D721Med (cell line): ENCODE measurements at regions not wholly inside any gene's neighbourhood (a gene's known extent, or its start where the extent isn't known, plus 50 kb on each side); places are given as distances from the start of the nearest gene placed in this dataset.
"Not testable (repeated sequence)": the region's sequence is repeated elsewhere in the genome, so short reads cannot be mapped to it uniquely, and the experiment has no call there.

Experiments
- DNase-seq: peaks from one replicate; pipeline ENCODE4 v3.0.0; 2011; ENCODE audit warnings: low spot score; ENCODE audit not compliant: insufficient read length
- FAIRE-seq: peaks from 2 replicates; lab custom pipeline; 2011; peaks lifted over from hg19 to GRCh38; lab: Jason Lieb, UNC
- TF ChIP-seq, protein P1 (sequence below): IDR thresholded peaks from 2 replicates; pipeline ENCODE4 v1.5.1; 2012; ENCODE audit warnings: mild to moderate bottlenecking, control low read depth; ENCODE audit not compliant: insufficient read depth; ENCODE audit errors: missing control alignments

DNA sequence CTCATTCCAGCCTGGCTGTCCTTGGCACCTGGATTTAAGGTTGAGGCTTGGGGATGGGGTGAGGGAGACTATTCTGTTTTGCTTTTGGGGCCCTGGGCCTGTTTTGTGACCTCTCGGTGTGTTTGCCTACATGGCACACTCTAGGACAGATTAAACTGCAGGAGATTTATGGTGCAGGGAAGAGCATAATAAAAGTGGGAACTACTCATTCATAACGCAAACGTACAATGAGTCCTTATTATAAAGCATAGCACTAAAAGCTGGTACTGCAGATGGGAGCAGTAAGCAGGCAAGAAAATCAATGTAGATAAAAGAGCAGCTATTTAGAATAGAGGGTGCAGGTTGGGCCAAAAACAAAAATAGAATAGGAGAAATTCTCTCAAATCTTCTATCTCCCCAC lies 238.4 kb downstream of the ACTR3 start:
- no peak for DNase-seq
- TF ChIP-seq, protein P1, sequence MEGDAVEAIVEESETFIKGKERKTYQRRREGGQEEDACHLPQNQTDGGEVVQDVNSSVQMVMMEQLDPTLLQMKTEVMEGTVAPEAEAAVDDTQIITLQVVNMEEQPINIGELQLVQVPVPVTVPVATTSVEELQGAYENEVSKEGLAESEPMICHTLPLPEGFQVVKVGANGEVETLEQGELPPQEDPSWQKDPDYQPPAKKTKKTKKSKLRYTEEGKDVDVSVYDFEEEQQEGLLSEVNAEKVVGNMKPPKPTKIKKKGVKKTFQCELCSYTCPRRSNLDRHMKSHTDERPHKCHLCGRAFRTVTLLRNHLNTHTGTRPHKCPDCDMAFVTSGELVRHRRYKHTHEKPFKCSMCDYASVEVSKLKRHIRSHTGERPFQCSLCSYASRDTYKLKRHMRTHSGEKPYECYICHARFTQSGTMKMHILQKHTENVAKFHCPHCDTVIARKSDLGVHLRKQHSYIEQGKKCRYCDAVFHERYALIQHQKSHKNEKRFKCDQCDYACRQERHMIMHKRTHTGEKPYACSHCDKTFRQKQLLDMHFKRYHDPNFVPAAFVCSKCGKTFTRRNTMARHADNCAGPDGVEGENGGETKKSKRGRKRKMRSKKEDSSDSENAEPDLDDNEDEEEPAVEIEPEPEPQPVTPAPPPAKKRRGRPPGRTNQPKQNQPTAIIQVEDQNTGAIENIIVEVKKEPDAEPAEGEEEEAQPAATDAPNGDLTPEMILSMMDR = no peak
- FAIRE-seq = no peak

DNA sequence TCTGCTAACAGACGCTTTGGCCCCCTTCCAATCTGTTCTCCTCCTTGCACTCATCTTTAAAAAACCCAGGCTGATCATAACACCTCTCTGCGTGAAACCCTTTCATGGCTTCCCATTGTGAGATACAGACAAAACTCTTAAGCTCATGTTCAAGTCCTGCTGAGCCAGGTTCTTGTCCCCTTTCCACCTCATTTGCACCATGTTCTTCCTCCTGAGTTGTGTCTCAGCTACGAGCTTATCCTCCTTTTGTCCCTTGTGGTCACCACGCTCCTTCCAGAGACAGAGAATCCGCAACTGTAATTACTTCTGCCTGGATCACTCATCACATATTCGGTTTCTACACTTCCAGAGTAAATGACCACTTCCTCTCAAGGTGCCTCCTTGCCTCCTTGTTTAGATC lies 238.8 kb downstream of the ACTR3 start:
- DNase-seq (no peak), FAIRE-seq (no peak)
- TF ChIP-seq, protein P1 = no peak

DNA sequence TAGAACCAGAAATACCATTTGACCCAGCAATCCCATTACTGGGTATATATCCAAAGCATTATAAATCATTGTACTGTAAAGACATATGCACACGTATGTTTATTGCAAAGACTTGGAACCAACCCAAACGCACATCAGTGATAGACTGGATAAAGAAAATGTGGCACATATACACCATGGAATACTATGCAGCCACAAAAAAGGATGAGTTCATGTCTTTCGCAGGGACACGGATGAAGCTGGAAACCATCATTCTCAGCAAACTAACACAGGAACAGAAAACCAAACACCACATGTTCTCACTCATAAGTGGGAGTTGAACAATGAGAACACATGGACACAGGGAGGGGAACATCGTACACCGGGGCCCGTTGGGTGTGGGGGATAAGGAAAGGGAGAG lies 242.2 kb downstream of the ACTR3 start:
- DNase-seq, FAIRE-seq: not testable (repeated sequence)

DNA sequence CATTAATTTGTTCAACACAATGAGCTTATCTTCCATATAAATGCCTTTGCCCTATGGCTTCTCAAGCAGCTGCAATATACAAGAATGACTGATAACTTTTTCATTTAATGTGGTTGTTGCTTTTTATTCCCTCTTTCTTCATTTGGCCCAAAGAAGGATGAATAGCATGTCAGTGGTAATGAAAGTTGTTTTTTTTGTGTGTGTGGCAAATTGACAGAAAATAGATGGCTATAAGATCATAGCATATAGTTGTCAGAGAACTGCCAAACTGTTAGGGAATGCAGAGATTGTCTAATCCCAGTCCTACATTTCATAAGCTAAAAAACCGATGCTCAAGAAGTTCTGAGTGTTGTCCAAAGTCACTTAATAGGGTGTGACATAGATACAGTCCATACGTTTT lies 244.3 kb downstream of the ACTR3 start:
- no peak for FAIRE-seq
- TF ChIP-seq, protein P1 = no peak
- no peak for DNase-seq

DNA sequence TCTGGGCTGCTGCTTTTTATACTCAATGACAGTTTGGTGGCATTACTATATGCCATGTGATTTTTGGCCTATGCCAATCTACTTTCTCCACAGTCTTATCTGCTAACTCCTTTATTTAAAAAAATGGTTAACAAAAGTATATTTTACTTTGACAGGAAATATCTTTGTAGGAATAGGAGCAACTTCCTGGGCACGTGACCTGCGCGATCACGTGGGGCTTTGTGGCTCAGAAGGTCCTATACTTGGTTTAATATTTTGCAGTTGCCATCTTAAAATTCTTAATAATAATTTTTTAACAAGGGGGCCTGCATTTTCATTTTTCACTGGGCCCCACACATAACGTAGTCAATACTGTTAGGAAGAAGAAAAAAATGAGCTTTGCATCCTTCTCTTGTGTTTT lies 249.7 kb downstream of the ACTR3 start:
- no peak for DNase-seq
- TF ChIP-seq, protein P1 = no peak
- no peak for FAIRE-seq

DNA sequence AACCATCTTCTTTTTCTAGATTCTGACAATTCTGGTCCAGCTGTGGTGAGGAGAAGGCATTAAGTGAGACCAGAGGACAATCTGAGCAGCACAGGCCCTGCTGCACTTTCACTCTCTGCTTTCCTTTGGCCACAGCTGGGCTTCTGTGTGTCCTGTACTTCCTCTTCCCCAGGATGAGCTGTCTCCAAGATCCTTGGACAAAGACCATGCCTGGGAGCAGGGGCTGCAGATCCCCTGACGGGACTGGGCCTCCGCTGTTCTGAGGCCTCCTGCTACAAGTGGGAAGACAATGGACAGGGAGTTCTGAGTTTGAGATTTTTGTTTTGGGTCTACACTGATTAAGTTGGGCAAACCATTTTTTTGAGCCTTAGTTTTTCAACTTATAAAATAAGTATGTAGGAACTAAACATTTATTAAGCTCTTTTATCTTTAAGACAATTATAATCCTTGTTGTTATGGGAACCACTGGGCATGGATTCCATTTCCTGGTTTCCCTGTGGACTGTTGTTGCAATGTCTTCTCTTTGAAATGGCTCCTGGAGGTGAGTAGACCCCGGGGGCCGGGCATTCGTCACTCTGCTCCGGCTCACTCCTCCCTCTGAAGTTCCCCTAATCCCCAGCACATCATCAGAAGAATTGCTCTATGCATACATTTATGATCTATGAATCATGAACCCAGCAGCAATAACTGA lies 266.6 kb downstream of the ACTR3 start:
- TF ChIP-seq, protein P1 = no peak
- DNase-seq (no peak), FAIRE-seq (no peak)

DNA sequence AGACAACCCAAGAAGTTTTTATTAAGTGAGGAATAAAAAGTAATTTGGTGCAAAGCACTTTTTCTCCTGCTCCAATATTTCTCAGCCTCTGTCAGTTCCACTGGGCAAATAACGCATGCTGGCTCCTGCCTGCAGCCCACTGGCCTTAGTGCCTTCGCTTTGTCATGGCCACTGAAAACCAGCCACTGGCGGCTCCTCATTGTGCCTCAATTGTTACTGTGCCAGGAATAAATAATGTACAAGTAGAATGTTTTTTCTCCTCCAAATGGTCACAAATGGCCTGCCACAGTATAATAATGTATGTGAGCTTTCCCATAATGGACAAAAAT lies 267.1 kb downstream of the ACTR3 start:
- FAIRE-seq = no peak
- DNase-seq = no peak
- TF ChIP-seq, protein P1 = no peak
